ENCODE measurements at regions not wholly inside any gene's neighbourhood (a gene's known extent, or its start where the extent isn't known, plus 50 kb on each side); places are given as distances from the start of the nearest gene placed in this dataset.

- no peaks in the 10 kb centered on the region for H4K20me1 ChIP-seq (ENCODE audit: insufficient read depth, low read length)
- ATAC-seq = no peak
- intact Hi-C loops (cut with micrococcal nuclease; ENCODE audit: unreplicated experiment) (no loop called here), in situ Hi-C loops (cut with HindIII; ENCODE audit: extremely low pct_ligation_motif_present, low pct_unique_long_range_greater_than_20kb) (no loop called here)
- no peak overlapping the region for H3K4me3 ChIP-seq (replicated peaks in 1 of 3; ENCODE audit: insufficient read depth in 1 of 3, low read depth in 2 of 3, low read length in 3 of 3)
- no peak overlapping the region for H3K9ac ChIP-seq (ENCODE audit: insufficient read depth, low read depth, low read length)
- ChIA-PET CTCF (ENCODE audit: low intra/inter-chr PET ratio, low total read pairs) (no interaction called here), POLR2A (no interaction called here)
- peaks cover 29% of the 10 kb centered on the region for H3K9me3 ChIP-seq (ENCODE audit: low read length)
- no peak overlapping the region for H2AFZ ChIP-seq (ENCODE audit: low read length)
- H3K27me3 ChIP-seq (ENCODE audit: control insufficient read depth in 1 of 2, insufficient read depth in 2 of 2, low read length in 2 of 2) = no peaks in the 10 kb centered on the region
- no TSS peak for BruUV-seq (replicated peaks)
- 0% methylated on average over 2 of the region's 11 CpGs for WGBS (ENCODE audit: low lambda C conversion rate)
- no peak overlapping the region for H3K4me2 ChIP-seq (ENCODE audit: low read depth, low read length)
- H3K27ac ChIP-seq (ENCODE audit: extremely low read length, insufficient read depth, low read length) = no peak overlapping the region
- H3K79me2 ChIP-seq (ENCODE audit: insufficient read depth, low read length) = no peaks in the 10 kb centered on the region
- FAIRE-seq = no peak
- H3K4me1 ChIP-seq (ENCODE audit: insufficient read depth, low read length) = no peaks in the 10 kb centered on the region
- no peak for DNase-seq (ENCODE audit: low spot score)
- H3K36me3 ChIP-seq (replicated peaks in 1 of 2; ENCODE audit: control insufficient read depth in 1 of 2, insufficient read depth in 2 of 2, low read length in 2 of 2) = no peaks in the 10 kb centered on the region
- TF ChIP-seq ZNF552 (CRISPR knock-in tag; IDR thresholded peaks at IDR 0.05; ENCODE audit: borderline replicate concordance) (no peak), ZNF878 (CRISPR knock-in tag; IDR thresholded peaks at IDR 0.05) (no peak), ZNF224 (CRISPR knock-in tag; IDR thresholded peaks at IDR 0.05) (no peak), KIAA2018 (CRISPR knock-in tag; IDR thresholded peaks at IDR 0.05; ENCODE audit: borderline replicate concordance) (no peak), CCDC6 (CRISPR knock-in tag; IDR thresholded peaks at IDR 0.05) (no peak), ZNF704 (CRISPR knock-in tag; IDR thresholded peaks at IDR 0.05; ENCODE audit: borderline replicate concordance) (no peak), TBX3 (IDR thresholded peaks at IDR 0.05; ENCODE audit: borderline replicate concordance) (no peak), ZNF781 (CRISPR knock-in tag; IDR thresholded peaks at IDR 0.05; ENCODE audit: borderline replicate concordance, not compliant biosample characterization) (no peak), SNAPC2 (CRISPR knock-in tag; IDR thresholded peaks at IDR 0.05) (no peak), HMG20A (CRISPR knock-in tag; IDR thresholded peaks at IDR 0.05; ENCODE audit: borderline replicate concordance) (no peak)
- TF ChIP-seq, protein P1, sequence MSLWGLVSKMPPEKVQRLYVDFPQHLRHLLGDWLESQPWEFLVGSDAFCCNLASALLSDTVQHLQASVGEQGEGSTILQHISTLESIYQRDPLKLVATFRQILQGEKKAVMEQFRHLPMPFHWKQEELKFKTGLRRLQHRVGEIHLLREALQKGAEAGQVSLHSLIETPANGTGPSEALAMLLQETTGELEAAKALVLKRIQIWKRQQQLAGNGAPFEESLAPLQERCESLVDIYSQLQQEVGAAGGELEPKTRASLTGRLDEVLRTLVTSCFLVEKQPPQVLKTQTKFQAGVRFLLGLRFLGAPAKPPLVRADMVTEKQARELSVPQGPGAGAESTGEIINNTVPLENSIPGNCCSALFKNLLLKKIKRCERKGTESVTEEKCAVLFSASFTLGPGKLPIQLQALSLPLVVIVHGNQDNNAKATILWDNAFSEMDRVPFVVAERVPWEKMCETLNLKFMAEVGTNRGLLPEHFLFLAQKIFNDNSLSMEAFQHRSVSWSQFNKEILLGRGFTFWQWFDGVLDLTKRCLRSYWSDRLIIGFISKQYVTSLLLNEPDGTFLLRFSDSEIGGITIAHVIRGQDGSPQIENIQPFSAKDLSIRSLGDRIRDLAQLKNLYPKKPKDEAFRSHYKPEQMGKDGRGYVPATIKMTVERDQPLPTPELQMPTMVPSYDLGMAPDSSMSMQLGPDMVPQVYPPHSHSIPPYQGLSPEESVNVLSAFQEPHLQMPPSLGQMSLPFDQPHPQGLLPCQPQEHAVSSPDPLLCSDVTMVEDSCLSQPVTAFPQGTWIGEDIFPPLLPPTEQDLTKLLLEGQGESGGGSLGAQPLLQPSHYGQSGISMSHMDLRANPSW (CRISPR knock-in tag; IDR thresholded peaks at IDR 0.05; ENCODE audit: borderline replicate concordance) = no peak
Observed at GRCh38 chr10:56920601-56921261, 559.7 kb upstream of the ZWINT start.

All from HepG2 (cell line).